ENCODE measurements at regions not wholly inside any gene's neighbourhood (a gene's known extent, or its start where the extent isn't known, plus 50 kb on each side); places are given as distances from the start of the nearest gene placed in this dataset.

GRCh38 chr9:13360188-13360587 is 80.7 kb upstream of the MPDZ start:
- no peak for DNase-seq (ENCODE audit: low spot score in 2 of 2)

DNA sequence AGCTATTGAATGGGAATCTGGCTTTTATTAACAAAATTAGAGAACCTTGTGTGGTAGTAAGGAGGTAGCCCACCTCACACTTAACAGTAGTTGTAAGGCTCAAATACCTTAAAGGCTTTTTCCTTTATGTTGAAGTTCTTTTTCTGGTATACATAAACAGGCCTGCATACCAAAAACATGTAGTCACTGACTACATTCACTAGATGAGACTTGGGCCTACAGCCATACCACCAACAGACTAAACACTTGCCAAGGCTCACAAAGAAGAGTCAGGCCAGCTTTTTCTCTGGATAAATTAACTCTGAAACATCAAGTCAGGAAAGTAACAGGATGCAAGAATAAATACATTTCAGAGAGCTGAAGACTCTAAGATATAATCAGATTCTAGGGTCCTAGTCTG is 78.6 kb upstream of the MPDZ start:
- Mint-ChIP-seq H3K9me3 (no peaks in the 10 kb centered on the region), H3K4me1 (no peaks in the 10 kb centered on the region), H3K27ac (no peak overlapping the region), H3K36me3 (no peaks in the 10 kb centered on the region), H3K4me3 (no peak overlapping the region)
- DNase-seq (ENCODE audit: low spot score in 2 of 2) = no peak
- no peak for ATAC-seq

More at GRCh38 chr9:13360188-13360587, 80.7 kb upstream of the MPDZ start:
- Mint-ChIP-seq H3K9me3 (no peaks in the 10 kb centered on the region), H3K4me1 (no peaks in the 10 kb centered on the region), H3K36me3 (no peaks in the 10 kb centered on the region), H3K4me3 (no peak overlapping the region), H3K27ac (no peak overlapping the region)
- ATAC-seq = no peak

DNA sequence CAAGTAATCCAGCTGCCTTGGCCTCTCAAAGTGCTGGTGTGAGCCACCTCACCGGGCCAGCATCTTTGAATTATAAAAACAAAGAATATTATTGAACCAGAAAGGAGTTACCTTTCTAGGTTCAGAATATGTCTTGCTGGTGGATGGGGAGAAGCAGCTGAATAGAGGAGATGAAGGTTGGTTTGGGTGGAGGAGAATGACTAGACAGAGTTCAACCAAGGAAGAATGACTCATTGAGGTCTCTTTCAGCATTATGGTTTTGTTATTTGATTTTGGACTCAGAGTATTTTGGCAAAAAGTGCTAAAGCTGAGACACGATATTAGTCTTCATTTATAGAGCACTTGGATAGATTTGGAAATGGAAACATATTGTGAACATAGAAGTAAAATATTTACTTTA is 75.2 kb upstream of the MPDZ start:
- Mint-ChIP-seq H3K27ac (no peak overlapping the region), H3K9me3 (no peaks in the 10 kb centered on the region), H3K36me3 (no peaks in the 10 kb centered on the region), H3K4me3 (no peak overlapping the region), H3K4me1 (no peaks in the 10 kb centered on the region)
- DNase-seq (ENCODE audit: low spot score in 2 of 2) (no peak), ATAC-seq (no peak)

DNA sequence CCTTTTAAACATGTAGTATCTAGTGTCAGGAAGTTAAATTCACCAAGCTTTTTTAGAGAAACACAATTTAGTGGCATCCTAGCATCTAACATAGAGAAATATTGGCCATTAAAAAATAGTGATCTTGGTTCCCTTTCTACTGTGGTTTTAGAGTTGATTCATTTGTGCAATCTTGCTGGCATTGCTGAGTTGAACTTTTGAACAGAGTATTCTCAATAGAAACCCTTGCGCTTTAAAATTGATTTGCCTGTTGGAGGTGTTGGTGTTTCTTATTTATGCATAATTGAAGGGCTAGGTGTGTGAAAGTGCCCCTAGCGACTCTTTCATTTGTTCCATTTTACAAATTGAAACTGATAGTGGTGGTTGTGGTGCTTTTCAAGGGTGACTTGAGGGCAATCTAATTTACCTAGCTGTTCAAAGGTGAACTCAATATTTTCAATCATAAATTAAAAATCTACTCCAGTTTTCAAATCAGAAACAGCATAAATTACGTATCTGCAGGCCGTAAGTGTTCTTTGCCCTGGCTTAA is 73.0 kb upstream of the MPDZ start:
- ATAC-seq = no peak
- Mint-ChIP-seq H3K27ac (no peak overlapping the region), H3K36me3 (no peaks in the 10 kb centered on the region), H3K4me3 (no peak overlapping the region), H3K4me1 (no peaks in the 10 kb centered on the region), H3K9me3 (no peaks in the 10 kb centered on the region)
- no peak for DNase-seq (ENCODE audit: low spot score in 2 of 2)

DNA sequence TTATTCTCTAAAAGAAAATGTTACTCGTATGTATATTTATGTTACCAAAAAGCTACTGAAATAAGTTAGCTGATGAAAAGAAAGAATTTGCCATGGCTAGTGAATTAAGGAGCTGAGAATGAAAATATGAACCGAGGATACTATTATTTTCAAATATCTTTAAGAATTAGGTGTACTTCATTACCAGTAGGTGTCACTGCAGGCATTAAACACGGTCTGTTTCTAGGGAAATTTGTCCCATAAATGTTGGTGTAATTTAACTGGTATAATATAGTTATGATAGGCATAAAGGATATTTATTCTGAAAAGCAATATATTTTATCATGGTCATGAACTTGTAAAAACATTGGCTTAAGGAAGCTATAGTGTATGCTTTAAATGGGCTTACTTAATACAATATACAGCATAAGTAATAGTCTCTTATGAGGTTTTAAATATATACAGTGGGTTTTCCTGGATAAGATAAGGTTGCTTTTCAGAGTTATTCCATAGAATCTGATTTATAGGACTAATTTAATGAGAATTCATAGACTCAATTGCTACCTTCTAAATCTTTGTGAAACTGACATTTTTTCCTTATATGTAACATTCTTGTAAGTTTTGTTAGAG is 72.4 kb upstream of the MPDZ start:
- H3K27ac Mint-ChIP-seq = no peak overlapping the region
- H3K9me3 Mint-ChIP-seq = no peaks in the 10 kb centered on the region
- no peaks in the 10 kb centered on the region for H3K36me3 Mint-ChIP-seq
- H3K4me1 Mint-ChIP-seq = no peaks in the 10 kb centered on the region
- DNase-seq (ENCODE audit: low spot score in 2 of 2) = no peak
- H3K4me3 Mint-ChIP-seq = no peak overlapping the region
- no peak for ATAC-seq

DNA sequence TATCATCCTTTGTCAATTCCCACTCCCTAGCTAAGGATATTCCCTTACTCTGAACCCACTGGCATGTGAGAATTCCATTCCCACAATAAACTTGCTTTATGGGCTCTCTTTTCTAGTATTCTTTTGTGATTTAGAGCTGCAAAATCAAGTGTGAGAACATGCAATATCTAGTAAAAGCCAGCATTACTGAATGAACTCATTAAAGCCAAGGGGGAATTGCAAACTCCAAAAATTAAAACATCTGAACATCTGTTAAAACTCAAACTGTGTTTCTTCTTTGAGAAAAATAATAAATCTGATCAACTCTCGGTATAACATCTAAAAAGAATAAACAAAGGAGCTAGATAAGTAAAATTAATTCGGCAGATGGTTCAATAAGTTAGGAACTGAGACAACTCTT is 53.1 kb upstream of the MPDZ start:
- DNase-seq (ENCODE audit: low spot score in 2 of 2) (no peak), ATAC-seq (no peak)
- Mint-ChIP-seq H3K36me3 (no peaks in the 10 kb centered on the region), H3K4me3 (no peak overlapping the region), H3K9me3 (peaks cover 8% of the 10 kb centered on the region), H3K27ac (no peak overlapping the region), H3K4me1 (no peaks in the 10 kb centered on the region)

- ATAC-seq = no peak
- no peak overlapping the region for H3K4me3 Mint-ChIP-seq
- no peaks in the 10 kb centered on the region for H3K4me1 Mint-ChIP-seq
These were observed 51.8 kb upstream of the MPDZ start for GRCh38 chr9:13331320-13331719.

GRCh38 chr9:13330396-13331004 is 51.0 kb upstream of the MPDZ start:
- peaks cover 11% of the 10 kb centered on the region for H3K9me3 Mint-ChIP-seq
- no peaks in the 10 kb centered on the region for H3K4me1 Mint-ChIP-seq
- DNase-seq (ENCODE audit: low spot score in 2 of 2) (no peak), ATAC-seq (no peak)
- H3K4me3 Mint-ChIP-seq = no peak overlapping the region
- H3K36me3 Mint-ChIP-seq = no peaks in the 10 kb centered on the region
- no peak overlapping the region for H3K27ac Mint-ChIP-seq

More at GRCh38 chr9:13331320-13331719, 51.8 kb upstream of the MPDZ start:
- no peak overlapping the region for H3K27ac Mint-ChIP-seq
- H3K36me3 Mint-ChIP-seq = no peaks in the 10 kb centered on the region
- DNase-seq (ENCODE audit: low spot score in 2 of 2) = no peak
- H3K9me3 Mint-ChIP-seq = peaks cover 11% of the 10 kb centered on the region
